ENCODE measurements at regions not wholly inside any gene's neighbourhood (a gene's known extent, or its start where the extent isn't known, plus 50 kb on each side); places are given as distances from the start of the nearest gene placed in this dataset.

DNA sequence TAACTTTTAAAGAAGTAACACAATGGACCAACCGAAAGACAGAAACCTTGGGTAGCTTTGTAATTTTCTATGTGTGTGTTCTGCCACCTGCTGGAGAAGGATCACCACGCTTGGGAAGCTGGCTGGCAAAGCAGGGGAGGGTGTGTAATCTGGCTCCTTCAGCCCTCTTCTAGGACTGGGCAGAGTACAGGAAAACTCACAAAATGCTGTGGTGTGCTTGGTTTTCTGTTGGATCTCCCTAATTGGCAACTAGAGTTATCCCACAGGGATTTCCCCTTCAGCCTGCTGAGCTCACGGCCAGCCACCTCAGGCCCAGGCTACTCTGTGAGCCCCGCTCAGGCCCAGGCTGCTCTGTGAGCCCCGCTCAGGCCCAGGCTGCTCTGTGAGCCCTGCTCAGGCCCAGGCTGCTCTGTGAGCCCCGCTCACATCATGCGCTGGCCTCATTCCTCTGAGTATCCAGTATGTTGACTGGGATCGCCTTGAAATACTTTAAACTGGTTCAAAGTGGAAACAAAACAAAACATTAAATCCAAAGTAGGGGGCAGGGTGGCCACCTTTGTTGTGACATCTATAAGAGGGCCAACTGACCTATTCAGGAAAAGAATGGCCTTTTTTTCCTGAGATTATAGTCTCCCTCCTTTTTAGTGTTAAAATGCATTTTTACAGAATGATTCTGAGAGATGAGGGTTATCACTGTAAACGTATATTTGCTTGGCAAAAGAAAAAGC, 52.0 kb upstream of the RNU6-8 start:
- TF ChIP-seq, protein P1, sequence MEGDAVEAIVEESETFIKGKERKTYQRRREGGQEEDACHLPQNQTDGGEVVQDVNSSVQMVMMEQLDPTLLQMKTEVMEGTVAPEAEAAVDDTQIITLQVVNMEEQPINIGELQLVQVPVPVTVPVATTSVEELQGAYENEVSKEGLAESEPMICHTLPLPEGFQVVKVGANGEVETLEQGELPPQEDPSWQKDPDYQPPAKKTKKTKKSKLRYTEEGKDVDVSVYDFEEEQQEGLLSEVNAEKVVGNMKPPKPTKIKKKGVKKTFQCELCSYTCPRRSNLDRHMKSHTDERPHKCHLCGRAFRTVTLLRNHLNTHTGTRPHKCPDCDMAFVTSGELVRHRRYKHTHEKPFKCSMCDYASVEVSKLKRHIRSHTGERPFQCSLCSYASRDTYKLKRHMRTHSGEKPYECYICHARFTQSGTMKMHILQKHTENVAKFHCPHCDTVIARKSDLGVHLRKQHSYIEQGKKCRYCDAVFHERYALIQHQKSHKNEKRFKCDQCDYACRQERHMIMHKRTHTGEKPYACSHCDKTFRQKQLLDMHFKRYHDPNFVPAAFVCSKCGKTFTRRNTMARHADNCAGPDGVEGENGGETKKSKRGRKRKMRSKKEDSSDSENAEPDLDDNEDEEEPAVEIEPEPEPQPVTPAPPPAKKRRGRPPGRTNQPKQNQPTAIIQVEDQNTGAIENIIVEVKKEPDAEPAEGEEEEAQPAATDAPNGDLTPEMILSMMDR (IDR thresholded peaks at IDR 0.05) = peak; percentile 75 to 84 (median 82)
- no peak for TF ChIP-seq POLR2AphosphoS5 (IDR thresholded peaks at IDR 0.05)
